CD4-positive, CD25-positive, alpha-beta regulatory T cell (primary cell): ENCODE measurements at regions not wholly inside any gene's neighbourhood (a gene's known extent, or its start where the extent isn't known, plus 50 kb on each side); places are given as distances from the start of the nearest gene placed in this dataset.

Experiments
- ATAC-seq, 2 donors: fragments of 150-1000 bp; cut with Tn5 transposase; one replicate each; pipeline ENCODE4 v1.10.0; 2021; ENCODE audit warnings: low read depth in 2 of 2, moderate number of reproducible peaks in 2 of 2, moderate library complexity in 1 of 2
- DNase-seq, 3 donors: peaks; one replicate each; pipeline versions ENCODE4 v3.0.0 to v3.0.0-alpha.2; 2012 to 2022; ENCODE audit warnings: mixed read lengths in 1 of 3
- H3K27ac ChIP-seq: one replicate; pipeline ENCODE4 v1.7.0; 2013; ENCODE audit warnings: mild to moderate bottlenecking, low read length; ENCODE audit not compliant: insufficient read depth, poor library complexity, severe bottlenecking
- H3K27me3 ChIP-seq: one replicate; pipeline ENCODE4 v1.7.0; 2013; ENCODE audit warnings: low read length; ENCODE audit not compliant: control insufficient read depth, insufficient read depth
- H3K36me3 ChIP-seq: one replicate; pipeline ENCODE4 v1.7.0; 2013; ENCODE audit warnings: mild to moderate bottlenecking, low read length, moderate library complexity; ENCODE audit not compliant: control insufficient read depth, insufficient read depth
- H3K4me1 ChIP-seq: 2 replicates; pipeline ENCODE4 v1.7.0; 2013; ENCODE audit warnings: mild to moderate bottlenecking, low read length; ENCODE audit not compliant: insufficient read depth, control insufficient read depth, poor library complexity, severe bottlenecking
- H3K4me3 ChIP-seq: one replicate; pipeline ENCODE4 v1.7.0; 2013; ENCODE audit warnings: low read depth, mild to moderate bottlenecking, low read length, moderate library complexity
- H3K9me3 ChIP-seq, 2 experiments: 1 replicate in 1 of 2; 2 replicates in 1 of 2; pipeline ENCODE4 v1.7.0; 2013; ENCODE audit warnings: low read length in 2 of 2, mild to moderate bottlenecking in 1 of 2, moderate library complexity in 1 of 2; ENCODE audit not compliant: control insufficient read depth in 2 of 2
- H3K27ac Mint-ChIP-seq, 3 donors: one replicate each; pipeline ENCODE4 v1.8.0; 2020 to 2022; ENCODE audit warnings: mild to moderate bottlenecking in 3 of 3, mixed read lengths in 3 of 3, moderate library complexity in 2 of 3
- H3K27me3 Mint-ChIP-seq: one replicate; pipeline ENCODE4 v1.8.0; 2022; ENCODE audit warnings: mild to moderate bottlenecking, mixed read lengths
- H3K36me3 Mint-ChIP-seq: one replicate; pipeline ENCODE4 v1.8.0; 2020; ENCODE audit warnings: mixed read lengths
- H3K4me1 Mint-ChIP-seq, 4 donors: one replicate each; pipeline ENCODE4 v1.8.0; 2020 to 2022; ENCODE audit warnings: mixed read lengths in 4 of 4, mild to moderate bottlenecking in 1 of 4
- H3K4me3 Mint-ChIP-seq, 4 donors: one replicate each; pipeline ENCODE4 v1.8.0; 2020 to 2022; ENCODE audit warnings: mild to moderate bottlenecking in 4 of 4, mixed read lengths in 4 of 4, moderate library complexity in 3 of 4
- H3K9me3 Mint-ChIP-seq, 7 donors: one replicate each; pipeline ENCODE4 v1.8.0; 2020 to 2022; ENCODE audit warnings: mixed read lengths in 7 of 7, mild to moderate bottlenecking in 3 of 7, moderate library complexity in 2 of 7

DNA sequence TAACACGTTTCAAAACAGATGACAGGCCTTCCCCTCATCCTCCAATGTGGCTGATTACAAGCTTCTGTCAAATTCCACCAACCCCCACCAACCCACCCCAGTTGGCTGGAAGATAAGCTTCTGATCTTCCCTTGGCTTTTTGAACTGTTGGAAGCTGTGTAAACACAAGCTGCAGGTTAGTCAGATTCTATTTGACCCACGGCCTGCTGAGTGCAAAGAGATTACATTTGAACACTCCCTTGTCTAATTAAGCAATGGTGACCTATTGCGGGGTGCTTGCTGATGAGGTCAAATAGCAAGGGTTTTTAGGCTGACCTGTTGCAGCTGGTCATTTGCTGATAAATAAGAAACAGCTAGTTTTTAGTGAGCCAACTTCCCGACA, 379.7 kb downstream of the BMP2 start:
- H3K4me3 Mint-ChIP-seq = no peak overlapping the region

DNA sequence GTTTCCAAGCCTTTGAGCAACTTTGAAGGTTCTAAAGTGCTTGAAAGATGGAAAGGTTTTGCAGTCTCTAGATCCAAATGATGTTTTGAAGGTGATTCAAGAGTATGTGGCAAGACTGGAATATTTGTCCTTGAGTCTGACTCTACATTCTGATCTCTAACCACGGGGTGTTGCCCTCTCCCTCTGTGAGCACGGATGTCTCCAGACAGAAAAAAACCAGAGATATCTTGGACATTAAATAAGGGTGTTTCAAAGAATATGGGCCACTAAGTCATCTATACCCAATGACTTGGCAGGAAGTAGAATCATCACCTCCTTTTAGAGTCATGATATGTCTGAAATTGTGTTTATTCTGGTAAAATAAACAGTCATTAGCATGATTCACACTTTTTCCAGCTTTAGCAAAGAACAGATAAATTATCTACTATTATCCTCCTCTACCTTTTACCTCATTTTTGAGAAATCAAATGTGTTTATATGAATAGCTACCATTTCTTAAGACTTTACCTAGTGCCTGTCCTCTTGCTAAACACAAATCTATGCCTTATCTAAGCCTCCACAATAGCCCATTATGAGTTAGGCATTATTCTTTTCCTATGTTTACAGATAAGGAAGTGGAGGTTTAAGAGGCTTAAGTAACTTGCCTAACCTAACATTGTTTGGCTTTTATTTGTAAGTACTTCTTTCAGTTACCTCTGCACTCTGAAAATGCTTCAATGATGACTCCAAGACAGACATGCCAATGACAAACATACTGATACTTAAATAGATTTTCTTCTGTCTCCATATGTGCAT, 384.4 kb downstream of the BMP2 start:
- Histone ChIP-seq H3K27me3 (no peaks in the 10 kb centered on the region), H3K36me3 (no peaks in the 10 kb centered on the region), H3K27ac (no peak overlapping the region), H3K4me3 (no peak overlapping the region), H3K4me1 (no peaks in the 10 kb centered on the region), H3K9me3 (peaks cover 0 to 1% of the 10 kb centered on the region in 2 experiments)
- no peaks in the 10 kb centered on the region for H3K4me1 Mint-ChIP-seq
- no peaks in the 10 kb centered on the region for H3K27me3 Mint-ChIP-seq
- no peak for DNase-seq
- H3K4me3 Mint-ChIP-seq = no peak overlapping the region
- H3K36me3 Mint-ChIP-seq = no peaks in the 10 kb centered on the region
- no peak for ATAC-seq
- peaks cover 0 to 10% (median 5%) of the 10 kb centered on the region in 7 donors for H3K9me3 Mint-ChIP-seq
- no peak overlapping the region for H3K27ac Mint-ChIP-seq

More for the DNA sequence above, 379.7 kb downstream of the BMP2 start:
- H3K27ac Mint-ChIP-seq = no peak overlapping the region
- H3K36me3 ChIP-seq = no peaks in the 10 kb centered on the region
- peaks cover 0 to 23% (median 7%) of the 10 kb centered on the region in 7 donors for H3K9me3 Mint-ChIP-seq
- H3K27me3 ChIP-seq = no peaks in the 10 kb centered on the region
- no peaks in the 10 kb centered on the region for H3K27me3 Mint-ChIP-seq
- DNase-seq (no peak), ATAC-seq (no peak)
- H3K36me3 Mint-ChIP-seq = no peaks in the 10 kb centered on the region
- peaks cover 0 to 1% of the 10 kb centered on the region in 2 experiments for H3K9me3 ChIP-seq
- no peak overlapping the region for H3K27ac ChIP-seq
- no peak overlapping the region for H3K4me3 ChIP-seq
- H3K4me1 ChIP-seq = no peaks in the 10 kb centered on the region
- no peaks in the 10 kb centered on the region for H3K4me1 Mint-ChIP-seq

DNA sequence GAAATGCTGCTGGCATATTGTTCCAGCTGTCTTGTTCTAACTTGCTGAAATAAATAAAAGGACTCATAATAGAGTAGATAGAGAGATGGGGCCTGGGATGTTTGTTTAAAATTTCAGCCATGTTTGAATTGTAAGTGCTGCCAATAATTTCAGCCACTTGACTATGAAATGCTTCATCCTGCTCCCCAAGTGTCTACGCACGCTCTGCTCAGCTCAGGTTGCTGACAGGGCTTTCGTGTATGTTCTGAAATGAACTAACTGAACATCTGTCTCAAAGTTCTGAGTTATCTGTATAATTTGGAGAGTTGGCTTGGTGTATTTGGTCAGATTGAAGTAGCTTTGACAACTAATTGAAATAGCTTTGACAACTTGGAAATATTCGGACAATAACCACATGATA, 387.8 kb downstream of the BMP2 start:
- H3K9me3 Mint-ChIP-seq = peaks cover 0 to 11% (median 7%) of the 10 kb centered on the region in 7 donors
- no peak overlapping the region for H3K27ac Mint-ChIP-seq
- ATAC-seq (no peak), DNase-seq (no peak)
- no peaks in the 10 kb centered on the region for H3K4me1 ChIP-seq
- H3K9me3 ChIP-seq = peaks cover 0 to 1% of the 10 kb centered on the region in 2 experiments
- H3K36me3 ChIP-seq = no peaks in the 10 kb centered on the region
- no peaks in the 10 kb centered on the region for H3K4me1 Mint-ChIP-seq
- no peak overlapping the region for H3K4me3 ChIP-seq
- no peak overlapping the region for H3K27ac ChIP-seq
- no peaks in the 10 kb centered on the region for H3K27me3 Mint-ChIP-seq
- no peaks in the 10 kb centered on the region for H3K27me3 ChIP-seq
- no peaks in the 10 kb centered on the region for H3K36me3 Mint-ChIP-seq
- no peak overlapping the region for H3K4me3 Mint-ChIP-seq

DNA sequence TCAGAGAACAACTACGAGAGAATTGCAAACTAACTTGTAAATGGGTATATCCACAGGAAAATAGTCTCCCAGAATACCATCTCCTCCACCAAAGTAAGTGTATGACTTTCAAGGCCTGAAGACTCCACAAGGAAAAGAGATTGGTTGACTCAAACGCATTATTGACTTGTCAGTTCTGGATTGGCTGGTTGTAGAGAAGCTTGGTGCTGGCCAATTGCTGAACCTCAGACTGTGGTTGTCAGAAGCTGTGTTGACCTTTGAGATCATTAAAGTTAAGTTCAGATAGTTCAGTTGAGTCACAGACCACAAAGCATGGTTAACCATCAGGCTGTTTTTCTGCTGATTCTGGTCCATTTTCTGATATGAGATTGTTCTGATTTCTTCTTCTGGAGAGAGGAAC, 388.3 kb downstream of the BMP2 start:
- ATAC-seq = no peak
- peaks cover 0 to 1% of the 10 kb centered on the region in 2 experiments for H3K9me3 ChIP-seq
- Mint-ChIP-seq H3K4me1 (no peaks in the 10 kb centered on the region), H3K27me3 (no peaks in the 10 kb centered on the region), H3K27ac (no peak overlapping the region), H3K9me3 (peaks cover 0 to 11% (median 7%) of the 10 kb centered on the region in 7 donors), H3K4me3 (no peak overlapping the region), H3K36me3 (no peaks in the 10 kb centered on the region)
- DNase-seq = no peak
- H3K27me3 ChIP-seq = no peaks in the 10 kb centered on the region
- no peak overlapping the region for H3K4me3 ChIP-seq
- H3K36me3 ChIP-seq = no peaks in the 10 kb centered on the region
- no peaks in the 10 kb centered on the region for H3K4me1 ChIP-seq
- H3K27ac ChIP-seq = no peak overlapping the region

DNA sequence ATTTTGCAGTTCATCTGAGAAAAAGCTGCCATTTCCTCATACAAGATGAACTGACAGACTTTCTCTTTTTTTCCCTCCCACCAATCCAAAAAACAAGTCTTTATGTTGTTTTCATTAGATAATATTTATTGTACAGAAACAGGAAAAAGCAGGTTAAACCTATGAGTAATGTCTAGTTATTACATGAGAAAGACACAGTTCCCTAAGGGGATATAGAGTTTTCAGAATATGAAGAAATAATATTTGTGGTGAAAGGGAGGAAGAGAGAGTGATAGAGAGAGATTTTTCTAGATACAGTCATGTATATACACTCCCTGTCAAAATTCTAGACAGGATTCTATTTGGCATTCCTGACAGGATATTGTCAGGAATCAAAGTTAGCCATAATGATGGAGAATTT, 392.4 kb downstream of the BMP2 start:
- H3K4me1 ChIP-seq = no peaks in the 10 kb centered on the region
- Mint-ChIP-seq H3K27ac (no peak overlapping the region), H3K27me3 (no peaks in the 10 kb centered on the region), H3K9me3 (peaks cover 2 to 19% (median 11%) of the 10 kb centered on the region in 7 donors), H3K4me3 (no peak overlapping the region), H3K36me3 (no peaks in the 10 kb centered on the region), H3K4me1 (no peaks in the 10 kb centered on the region)
- no peaks in the 10 kb centered on the region for H3K36me3 ChIP-seq
- no peak overlapping the region for H3K27ac ChIP-seq
- no peaks in the 10 kb centered on the region for H3K27me3 ChIP-seq
- no peaks in the 10 kb centered on the region for H3K9me3 ChIP-seq
- DNase-seq (no peak), ATAC-seq (no peak)
- H3K4me3 ChIP-seq = no peak overlapping the region

DNA sequence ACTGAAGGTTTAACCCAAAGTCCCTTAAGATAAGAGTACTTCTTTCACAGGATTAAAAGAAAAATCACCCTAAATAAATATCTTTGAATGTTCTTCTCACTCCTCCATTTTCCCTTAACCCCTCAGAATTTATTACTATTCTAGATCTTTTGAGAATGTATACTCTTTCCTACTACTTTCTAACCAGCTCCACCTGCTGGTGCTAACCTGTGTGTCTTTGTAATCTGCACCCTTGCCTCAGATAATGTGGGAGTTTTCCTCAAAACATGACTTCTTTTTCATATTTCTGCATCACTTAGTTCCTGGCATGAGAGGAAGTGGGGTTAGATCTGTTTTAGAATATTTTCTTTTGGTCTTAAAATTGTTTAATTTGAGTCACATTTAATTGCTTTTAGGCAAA, 394.2 kb downstream of the BMP2 start:
- no peaks in the 10 kb centered on the region for H3K4me1 ChIP-seq
- Mint-ChIP-seq H3K27me3 (no peaks in the 10 kb centered on the region), H3K36me3 (no peaks in the 10 kb centered on the region), H3K4me3 (no peak overlapping the region), H3K27ac (no peak overlapping the region), H3K4me1 (no peaks in the 10 kb centered on the region), H3K9me3 (peaks cover 2 to 20% (median 17%) of the 10 kb centered on the region in 7 donors)
- H3K9me3 ChIP-seq = no peaks in the 10 kb centered on the region
- H3K27ac ChIP-seq = no peak overlapping the region
- no peaks in the 10 kb centered on the region for H3K27me3 ChIP-seq
- no peak overlapping the region for H3K4me3 ChIP-seq
- no peaks in the 10 kb centered on the region for H3K36me3 ChIP-seq
- ATAC-seq (no peak), DNase-seq (no peak)

DNA sequence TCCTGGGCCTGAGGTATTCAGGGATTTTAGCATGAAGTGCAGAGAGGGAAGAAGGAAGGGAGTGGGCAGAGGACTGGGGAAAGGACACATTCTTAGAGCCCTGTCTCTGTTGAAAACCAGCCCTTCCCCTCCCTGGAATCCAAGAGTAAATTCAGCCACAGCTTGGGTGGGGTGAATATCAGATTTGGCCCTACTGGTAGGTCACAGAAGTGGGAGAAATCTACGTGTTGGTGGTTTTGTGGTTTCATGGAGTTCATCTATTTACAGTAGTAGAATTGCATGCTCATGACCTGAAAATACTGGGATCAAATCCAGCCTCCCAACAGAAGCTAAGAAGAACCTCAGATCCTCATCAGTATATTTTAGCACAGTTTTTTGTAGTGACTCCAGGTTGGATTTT, 404.4 kb downstream of the BMP2 start:
- ATAC-seq = no peak
- Mint-ChIP-seq H3K27ac (no peak overlapping the region), H3K4me1 (no peaks in the 10 kb centered on the region)

DNA sequence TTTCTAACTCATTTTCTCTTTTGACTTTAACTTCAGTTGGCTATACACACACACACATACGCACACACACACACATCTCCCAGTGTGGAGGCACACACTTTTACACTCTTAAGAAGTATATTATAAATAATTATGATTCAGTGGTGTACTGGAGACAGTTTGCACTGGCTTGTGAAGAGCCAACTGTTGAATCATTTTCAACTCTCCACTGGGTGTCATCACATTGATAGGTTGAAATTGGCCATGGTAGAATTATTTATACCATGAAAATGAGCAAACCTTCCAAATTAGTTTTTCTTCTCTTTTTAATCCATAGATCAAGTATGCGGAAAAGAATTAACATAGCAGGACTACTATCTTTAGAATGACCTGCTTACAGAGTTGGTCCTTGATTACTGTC, 407.1 kb downstream of the BMP2 start:
- no peaks in the 10 kb centered on the region for H3K27me3 Mint-ChIP-seq
- Histone ChIP-seq H3K36me3 (no peaks in the 10 kb centered on the region), H3K4me3 (no peak overlapping the region), H3K27me3 (no peaks in the 10 kb centered on the region), H3K9me3 (peaks cover 2 to 3% of the 10 kb centered on the region in 2 experiments), H3K4me1 (no peaks in the 10 kb centered on the region), H3K27ac (no peak overlapping the region)
- no peaks in the 10 kb centered on the region for H3K4me1 Mint-ChIP-seq
- H3K4me3 Mint-ChIP-seq = no peak overlapping the region
- no peak overlapping the region for H3K27ac Mint-ChIP-seq
- ATAC-seq = no peak
- no peak for DNase-seq
- peaks cover 0 to 10% (median 3%) of the 10 kb centered on the region in 7 donors for H3K9me3 Mint-ChIP-seq
- no peaks in the 10 kb centered on the region for H3K36me3 Mint-ChIP-seq

More for the DNA sequence above, 404.4 kb downstream of the BMP2 start:
- Histone ChIP-seq H3K9me3 (peaks cover 0 to 3% of the 10 kb centered on the region in 2 experiments), H3K27me3 (no peaks in the 10 kb centered on the region), H3K4me3 (no peak overlapping the region), H3K4me1 (no peaks in the 10 kb centered on the region), H3K36me3 (no peaks in the 10 kb centered on the region), H3K27ac (no peak overlapping the region)
- Mint-ChIP-seq H3K27me3 (no peaks in the 10 kb centered on the region), H3K9me3 (peaks cover 0 to 13% (median 3%) of the 10 kb centered on the region in 7 donors), H3K4me3 (no peak overlapping the region), H3K36me3 (no peaks in the 10 kb centered on the region)
- no peak for DNase-seq
